NOMO-1 (cell line): ENCODE measurements at regions not wholly inside any gene's neighbourhood (a gene's known extent, or its start where the extent isn't known, plus 50 kb on each side); places are given as distances from the start of the nearest gene placed in this dataset.

Experiments
- DNase-seq, 2 experiments: peaks; one replicate each; lab custom pipeline; 2025; ENCODE audit not compliant: unreplicated experiment in 2 of 2; lab: John Stamatoyannopoulos, UW

DNA sequence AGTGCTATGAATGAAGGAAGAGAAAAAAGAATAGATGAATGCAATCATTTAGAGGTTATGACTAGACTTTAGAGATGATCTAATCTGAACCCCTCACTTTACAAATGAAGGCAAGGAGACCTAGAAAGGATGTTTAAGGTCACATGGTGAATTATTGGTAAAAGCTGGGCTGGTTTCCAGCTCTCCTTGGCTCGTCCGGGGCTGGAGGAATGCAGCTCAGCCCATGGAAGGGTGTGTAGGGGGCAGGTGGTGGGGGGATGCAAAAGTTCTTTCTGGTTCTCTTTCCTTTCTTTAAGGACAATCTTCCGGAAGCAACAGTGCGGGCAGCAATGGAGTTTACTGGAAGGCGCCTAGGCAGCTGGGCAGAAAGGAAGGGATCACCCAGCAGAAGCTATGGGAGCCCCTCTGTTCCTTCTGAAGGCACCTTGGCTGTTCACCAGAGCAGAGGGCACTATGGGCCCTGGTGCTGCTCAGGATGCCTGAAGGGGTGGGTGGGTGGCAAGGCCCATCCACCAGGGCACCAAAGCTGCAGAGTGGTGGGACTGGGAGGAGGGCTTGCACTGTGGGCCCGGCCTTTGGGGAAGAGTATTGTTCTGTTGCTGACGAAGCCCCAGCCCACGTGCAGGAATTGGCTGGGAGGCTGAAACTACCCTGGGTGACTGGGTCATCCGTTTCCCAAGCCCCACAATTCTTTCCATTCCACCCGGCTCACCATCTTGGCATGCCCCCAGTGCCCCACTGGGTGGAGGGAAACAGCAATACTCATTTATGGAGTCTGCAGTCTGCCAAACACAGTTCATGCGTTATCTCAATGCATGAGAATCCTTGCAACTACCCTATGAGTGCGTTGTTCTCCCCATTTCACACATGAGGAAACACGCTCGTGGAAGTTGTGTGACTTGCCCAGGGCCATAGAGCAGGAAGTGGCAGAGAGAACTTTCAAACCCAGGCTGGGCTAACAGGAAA is 78.2 kb downstream of the IRF2BPL start:
- no peak for DNase-seq

DNA sequence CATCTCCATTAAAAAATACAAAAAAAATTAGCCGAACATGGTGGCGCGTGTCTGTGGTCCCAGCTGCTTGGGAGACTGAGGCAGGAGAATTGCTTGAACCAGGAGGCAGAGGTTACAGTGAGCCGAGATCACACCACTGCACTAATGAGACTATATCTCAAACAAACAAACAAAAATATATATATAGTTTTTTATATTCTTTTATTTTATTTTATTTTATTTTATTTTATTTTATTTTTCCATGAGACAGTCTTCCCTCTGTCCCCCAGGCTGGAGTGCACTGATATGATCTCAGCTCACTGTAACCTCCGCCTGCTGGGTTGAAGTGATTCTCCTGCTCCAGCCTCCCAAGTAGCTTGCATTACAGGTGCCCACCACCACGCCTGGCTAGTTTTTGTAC is 79.5 kb downstream of the IRF2BPL start:
- DNase-seq, result no peak

DNA sequence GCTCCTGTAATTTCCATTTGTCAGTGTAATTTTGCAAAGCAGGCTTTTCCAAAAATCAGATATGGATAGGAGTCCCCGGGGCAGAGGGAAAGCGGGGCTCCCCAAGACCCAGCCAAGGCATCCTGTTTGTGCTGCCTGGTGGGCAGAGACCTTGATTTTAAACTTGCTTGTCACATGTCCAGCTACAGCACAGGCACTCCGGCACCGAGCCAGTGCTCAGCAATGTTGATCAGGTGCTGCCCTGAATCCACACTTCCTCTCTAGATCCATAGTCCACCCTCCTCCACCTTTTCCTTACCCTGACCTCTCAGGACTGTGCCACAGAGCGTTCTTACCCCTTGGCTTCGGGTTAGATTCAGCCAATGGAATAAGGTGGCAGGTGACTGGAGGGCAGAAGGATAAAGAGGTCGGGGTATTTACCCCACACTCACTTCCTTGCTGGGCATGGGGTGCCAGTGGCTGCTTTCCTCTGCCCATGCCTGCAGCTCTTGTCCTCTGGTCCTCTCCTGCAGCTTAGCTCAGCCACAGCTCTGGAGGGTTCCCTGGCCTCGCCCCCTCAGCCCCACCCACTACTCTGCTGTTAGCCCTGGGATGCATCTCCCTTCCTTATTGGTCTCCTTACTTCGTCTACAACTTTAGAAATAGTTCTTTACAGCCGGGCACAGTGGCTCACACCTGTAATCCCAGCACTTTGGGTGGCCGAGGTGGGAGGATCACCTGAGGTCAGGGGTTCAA is 80.1 kb downstream of the IRF2BPL start:
- no peak for DNase-seq

DNA sequence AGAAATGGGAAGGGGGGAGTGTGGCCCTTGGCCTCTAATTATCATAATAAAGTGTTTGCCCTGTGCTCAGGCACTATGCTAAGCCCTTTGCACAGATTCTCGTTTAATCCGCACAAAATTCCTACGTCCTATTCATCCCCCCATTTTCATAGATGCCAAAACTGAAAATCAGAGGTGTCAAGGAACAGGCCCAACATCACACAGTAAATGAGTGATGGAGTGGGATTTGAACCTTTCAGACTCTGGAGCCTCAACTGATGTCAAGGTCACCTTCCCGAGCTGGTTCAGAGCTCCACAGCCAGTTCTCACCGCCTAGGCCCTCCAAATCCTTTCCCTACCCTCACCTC is 80.7 kb downstream of the IRF2BPL start:
- DNase-seq, result no peak

DNA sequence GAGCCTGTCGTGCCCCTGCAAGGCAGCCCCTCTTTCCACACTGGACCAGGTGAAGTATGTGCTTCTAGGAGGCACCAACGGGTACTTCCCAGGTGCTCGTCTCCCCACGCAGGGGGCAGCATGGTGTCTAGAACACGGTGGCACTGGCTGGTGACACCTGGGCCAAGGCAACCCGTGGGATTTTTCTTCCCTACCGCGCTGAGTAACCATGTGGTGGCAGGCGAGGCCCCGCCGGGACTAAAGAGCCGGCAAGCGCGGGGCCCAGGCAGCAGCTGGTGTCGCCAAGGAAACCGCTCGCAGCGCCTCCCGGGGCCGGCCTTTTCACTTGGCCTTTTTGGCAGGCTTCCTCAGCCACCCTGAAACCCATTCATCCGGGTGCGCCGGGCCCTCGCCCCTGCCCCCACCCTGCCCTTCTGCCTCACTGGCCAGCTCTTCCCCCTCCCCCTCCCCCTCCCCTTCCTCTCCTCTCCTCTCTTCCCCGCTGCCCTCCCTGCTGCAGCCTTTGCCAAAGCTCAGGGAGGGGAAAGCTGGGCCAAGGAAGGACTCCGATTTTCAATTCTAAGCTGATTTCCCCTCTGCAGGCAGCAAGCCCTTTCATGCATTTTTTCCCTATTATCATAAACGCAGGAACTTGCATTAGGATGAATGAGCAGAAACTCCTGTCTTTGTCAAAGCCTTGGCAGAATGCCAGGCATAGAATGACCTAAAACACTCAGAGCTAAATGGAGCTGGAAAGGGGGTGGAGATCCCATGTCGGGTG is 81.2 kb downstream of the IRF2BPL start:
- peak; percentile 64 to 76 for DNase-seq

DNA sequence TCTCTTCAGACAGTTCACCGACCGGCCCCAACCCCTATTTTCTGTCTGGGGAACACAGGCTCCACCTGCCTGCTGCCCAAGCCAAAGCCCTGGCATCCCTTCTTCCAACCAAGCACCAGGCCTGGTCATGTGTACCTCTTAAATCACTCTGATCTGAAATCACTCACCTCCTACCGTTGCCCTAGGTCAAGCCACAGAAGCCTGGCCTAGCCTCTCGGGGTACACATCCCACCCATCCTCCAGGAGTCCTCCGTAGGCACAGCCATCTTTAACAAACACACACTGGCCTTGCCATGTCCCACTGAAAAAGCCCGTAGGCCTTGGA is 81.8 kb downstream of the IRF2BPL start:
- no peak for DNase-seq

DNA sequence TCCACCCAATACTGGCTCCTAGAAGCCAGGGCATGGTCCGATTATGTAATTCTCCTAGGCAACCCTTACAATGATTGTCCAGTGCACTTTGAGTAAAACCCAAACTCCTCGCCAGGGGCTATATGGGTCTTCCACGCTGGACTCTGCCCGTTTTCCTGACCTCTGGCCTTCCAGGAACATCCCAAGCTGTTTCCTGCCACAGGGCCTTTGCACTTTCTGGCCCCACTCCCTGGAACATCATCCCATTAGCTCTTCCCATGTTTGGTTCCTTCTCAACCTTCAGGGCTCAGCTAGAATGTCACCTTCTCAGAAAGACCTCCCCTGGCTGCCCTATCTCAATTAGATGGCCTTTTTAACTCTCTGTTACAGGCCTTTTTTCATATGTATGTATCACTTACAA is 85.4 kb downstream of the IRF2BPL start:
- DNase-seq, result no peak

DNA sequence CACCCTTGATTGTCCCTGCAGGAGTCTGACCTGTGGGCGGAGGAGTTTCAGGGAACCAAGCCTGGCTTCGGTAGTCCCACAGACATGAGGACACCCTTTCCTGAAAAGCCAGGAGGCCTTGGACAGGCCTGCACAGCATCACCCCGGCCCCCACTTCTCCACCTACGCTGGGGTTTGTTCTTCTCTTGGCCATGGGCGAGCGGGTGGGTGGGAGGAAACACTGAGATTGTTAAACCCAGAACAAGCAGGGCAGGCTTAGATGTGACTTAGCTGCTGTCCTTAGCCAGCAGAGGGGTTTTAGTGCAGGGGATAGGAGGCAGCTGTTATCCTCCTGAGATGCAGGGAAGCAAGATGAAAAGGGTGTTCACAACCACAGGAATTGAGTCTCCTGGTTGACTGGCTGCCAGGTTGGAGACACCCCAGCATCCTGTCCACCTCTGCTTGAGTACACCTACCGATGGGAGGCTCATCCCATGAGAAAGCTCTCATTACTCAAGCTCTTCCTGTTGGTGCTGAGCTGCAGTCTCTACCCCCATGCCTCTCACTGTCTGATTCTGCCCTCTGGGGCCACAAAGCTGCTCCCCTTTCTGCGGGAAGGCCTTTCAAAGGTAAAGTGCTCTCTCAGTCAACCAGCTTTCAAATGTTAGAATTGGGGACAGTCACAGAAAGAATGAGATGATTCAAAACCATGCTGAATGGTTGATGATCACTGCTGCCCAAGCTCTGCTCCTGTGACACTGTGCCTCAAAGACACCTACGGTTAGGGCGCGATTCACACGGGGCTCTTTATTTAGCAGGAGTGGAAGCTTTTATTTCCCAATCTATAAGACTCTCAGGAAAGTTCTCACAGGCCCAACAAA is 86.3 kb downstream of the IRF2BPL start:
- no peak for DNase-seq

DNA sequence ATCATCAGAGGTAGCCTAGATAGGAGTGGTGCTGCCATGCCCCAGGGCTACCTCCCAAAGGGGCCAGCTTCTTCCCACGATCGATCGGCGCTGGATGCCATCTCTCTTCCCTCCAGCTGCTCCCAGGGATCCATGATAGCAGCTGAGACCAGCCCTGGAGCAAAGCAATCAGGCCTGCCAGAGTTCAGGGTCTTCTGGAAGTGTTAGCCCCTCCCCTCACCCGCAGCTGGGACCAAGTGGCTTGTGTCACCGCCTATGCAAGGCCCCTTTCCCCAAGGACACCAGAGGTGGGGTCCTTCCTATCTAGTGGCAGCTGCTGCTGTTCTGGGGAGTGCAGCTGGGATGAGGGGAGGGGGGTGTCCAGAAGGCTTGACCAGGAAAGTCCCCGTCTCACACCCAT is 87.0 kb downstream of the IRF2BPL start:
- DNase-seq, result no peak

DNA sequence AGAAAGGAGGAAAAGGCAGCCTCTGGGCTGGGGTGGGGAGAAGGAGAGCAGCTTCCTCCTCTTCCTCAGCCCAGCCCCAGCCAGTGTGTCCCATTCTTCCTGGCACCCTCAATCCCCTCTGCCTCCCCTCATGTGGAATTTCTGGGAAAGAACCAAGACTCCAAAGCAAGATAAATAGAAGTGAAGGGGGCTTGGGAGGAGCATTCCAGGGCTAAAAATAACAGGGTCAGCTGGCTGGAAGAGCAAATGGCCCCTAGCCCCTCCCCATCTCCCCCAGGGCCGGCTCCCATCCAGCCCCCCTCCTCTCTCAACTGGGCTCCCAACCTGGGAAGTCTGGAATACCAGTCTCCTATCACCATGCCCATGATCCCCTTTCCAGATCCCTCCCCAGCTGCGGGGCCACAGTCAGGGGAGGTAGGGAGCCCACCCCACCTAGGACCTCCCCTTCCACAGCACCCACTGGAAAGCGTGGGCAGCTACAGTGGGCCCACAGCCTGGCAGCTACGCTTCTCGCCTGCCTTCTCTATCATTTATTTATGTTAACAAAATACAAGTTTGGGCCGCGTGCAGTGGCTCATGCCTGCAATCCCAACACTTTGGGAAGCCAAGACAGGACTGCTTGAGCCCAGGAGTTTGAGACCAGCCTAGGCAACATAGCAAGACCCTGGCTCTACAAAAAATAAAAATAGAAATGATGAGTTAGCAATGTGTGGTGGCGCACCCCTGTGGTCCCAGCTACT is 88.3 kb downstream of the IRF2BPL start:
- no peak for DNase-seq

DNA sequence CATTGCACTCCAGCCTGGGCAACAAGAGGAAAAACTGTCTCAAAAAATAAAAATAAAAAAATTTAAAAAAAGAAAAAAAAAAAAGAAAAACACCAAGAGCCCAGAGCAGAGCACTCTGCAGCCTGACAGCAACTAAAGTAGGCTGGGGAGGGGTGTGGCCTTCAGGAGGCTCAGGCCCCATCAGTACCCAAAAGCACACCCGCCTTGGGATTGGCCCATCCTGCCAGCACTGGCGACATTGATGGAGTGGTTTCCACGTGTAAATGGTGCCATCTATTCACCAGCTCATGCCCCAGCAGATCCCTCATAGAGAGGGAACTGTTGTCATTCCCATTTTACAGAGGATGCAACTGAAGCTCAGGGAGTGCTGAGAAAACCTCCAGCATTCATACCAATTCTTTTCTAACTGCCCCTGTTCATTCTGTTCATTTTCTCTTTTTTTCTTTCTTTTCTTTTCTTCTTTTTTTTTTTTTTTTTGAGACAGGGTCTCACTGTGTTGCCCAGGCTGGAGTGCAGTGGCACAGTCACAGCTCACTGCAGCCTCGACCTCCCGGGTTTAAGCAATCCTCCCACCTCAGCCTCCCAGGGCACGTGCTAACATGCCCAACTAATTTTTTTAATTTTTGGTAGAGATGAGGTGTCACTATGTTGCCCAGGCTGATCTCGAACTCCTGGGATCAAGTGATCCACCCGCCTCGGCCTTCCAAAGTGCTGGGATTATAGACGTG is 89.3 kb downstream of the IRF2BPL start:
- no peak for DNase-seq

DNA sequence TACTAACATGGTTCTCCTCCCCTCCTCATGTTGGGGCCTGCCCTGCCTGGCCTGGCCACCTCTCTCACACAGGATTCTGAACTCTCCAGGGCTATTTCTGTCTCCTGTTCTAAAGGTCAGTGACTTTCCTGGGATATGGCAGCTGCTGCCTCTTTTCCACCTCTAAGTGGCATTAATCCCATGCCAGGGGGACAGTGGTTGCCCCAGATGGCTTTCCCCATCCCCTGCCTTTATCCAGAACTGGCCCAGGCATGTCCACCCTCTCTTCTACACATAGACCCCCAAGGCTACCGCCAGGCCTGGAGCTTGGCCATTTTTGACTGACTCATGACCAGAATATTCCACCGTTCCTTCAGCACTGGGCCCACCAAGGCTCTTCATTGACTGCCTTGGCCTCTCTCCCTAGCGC is 90.4 kb downstream of the IRF2BPL start:
- DNase-seq, result no peak

DNA sequence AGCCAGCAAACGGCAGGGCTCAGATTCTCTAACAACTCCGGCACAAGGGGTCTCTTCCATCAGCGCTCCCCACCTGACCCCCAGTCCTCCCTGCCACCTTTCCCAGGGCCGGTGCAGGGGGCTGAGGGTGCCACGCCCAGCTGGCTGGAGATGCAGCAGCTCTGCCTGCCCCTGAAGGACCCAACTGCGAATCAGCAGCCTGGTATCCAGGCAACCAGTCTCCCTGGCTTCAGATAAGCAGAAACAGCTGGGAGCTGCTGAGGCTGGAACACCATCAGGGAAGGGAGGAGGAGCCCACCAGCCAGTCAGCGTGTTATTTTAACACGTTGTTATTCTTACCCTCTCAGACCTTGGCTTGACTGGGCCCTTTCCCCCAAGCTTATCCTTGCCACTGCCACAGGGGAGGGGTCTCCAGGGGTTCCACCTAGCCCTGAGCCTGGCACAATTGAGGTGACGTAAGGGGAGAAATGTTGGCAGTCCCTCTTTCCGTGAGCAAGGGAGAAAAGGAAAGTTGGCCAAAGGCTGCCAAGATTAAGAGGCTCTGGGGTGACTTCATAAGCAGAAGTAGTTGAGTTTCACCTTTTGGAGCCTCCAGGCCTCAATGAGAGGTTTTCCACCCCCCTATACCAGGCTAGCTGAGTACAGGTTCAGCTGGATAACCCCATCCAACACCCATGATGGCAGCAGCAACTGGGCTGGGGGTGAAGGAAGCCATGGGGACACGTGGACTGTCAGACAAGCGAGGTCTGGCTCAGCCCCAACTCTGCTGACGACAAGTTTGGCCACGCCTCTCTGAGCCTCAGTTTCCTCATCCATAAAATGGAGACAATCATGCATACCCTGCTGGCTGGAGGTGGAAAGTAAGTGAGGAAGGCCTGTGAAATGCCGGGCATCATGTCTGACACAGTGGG is 91.1 kb downstream of the IRF2BPL start:
- no peak for DNase-seq

DNA sequence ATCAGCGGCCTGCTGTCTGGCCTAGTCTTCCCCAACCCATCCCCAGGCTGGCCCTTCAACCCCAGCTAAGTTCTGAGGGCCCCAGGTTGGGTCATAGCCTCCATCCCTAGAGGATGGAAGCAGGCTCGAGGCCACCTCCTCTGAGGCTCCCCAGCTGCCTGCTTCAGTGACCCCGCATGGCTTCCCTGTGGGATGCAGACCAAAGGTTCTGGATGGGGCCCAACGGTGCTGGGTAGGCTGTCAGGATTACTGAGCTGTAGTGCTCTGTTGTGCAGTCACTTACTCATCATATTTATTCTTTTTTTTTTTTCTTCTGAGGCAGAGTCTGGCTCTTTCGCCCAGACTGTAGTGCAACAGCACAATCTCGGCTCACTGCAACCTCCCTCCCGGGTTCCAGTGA is 92.0 kb downstream of the IRF2BPL start:
- DNase-seq, result no peak

DNA sequence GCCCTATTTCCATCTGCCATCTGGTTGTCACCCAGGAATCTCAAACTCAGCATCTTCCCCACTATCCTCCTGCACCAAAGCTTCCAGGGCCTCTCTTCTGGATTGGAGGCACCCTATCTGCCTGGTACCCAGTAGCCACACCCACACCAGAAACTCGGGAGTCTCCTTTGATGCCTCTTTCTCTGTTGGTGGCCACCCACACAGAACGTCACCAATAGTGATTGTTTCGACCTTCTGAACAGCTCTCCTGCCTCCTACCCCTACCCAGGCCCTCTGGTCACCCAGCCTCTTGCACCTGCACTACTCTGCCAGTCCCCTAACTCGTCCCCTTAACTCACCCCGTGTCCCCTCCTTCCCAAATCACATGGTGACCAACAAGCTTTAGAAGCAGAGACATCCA is 95.0 kb downstream of the IRF2BPL start:
- DNase-seq, result no peak

DNA sequence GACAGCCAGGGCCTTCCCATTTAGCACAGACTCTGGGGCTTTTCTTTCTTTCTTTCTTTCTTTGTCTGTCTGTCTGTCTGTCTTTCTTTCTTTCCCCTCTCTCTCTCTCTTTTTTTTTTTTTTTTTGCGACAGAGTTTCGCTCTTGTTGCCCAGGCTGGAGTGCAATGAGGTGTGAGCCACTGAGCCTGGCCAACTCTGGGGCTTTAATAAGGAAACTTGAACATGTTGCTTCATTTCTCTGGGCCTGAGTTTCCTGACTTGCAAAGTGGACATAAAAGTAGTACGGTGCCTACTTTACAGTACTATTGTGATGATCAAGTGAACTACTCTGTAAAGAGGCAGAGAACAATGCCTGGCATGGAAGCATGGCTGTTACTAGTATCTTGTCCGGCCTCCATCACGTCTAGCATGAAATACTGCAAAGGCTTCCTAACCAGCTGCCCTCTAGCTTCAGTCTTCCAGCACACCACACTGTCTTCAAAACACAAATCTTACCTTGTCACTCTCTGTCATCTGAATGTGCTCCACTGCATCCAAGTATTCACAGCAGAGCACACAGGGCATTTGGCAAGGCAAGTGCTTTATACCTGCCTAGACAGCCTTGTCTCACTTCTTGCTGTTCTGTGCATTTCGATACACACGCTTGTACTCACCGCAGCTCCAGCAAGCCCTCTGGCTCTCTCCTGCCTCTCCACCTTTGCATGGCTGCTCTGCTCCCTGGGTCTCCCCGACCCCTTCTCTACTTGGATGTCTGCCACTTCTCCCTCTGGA is 96.7 kb downstream of the IRF2BPL start:
- no peak for DNase-seq

DNA sequence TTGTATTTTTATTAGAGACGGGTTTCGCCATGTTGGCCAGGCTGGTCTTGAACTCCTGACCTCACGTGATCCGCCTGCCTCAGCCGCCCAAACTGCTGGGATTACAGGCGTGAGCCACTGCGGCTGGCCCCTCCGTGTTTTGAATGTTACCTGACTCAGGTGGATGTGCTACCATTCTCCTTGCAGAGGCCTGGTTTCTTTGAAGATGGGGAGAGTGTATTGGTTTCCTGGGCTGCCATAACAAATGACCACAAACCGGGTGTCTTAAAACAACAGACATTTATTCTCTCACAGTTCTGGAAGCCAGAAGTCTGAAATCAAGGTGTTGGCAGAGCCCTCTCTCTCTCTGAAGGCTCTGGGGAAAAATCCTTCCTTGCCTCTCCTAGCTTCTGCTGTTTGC is 98.0 kb downstream of the IRF2BPL start:
- DNase-seq, result no peak

DNA sequence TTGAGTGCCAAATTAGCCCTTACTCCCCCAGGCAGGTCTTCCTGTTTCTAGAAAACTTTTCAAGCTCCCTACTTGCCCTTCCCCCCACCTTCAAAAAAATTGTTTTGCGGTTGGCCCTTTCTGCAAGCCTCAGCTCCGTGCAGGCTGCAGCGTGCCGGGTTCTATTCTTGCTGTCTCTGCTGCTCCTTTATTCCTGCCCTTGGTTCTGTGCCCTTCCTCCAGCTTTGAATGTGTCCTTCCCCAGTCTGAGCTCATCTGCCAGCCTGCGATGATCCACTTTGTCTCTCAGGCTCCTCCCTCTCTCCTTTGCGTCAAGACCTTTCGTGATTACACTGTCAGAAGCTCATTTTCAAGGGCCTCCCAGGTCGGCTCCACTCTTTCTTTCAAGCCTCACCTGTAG is 98.6 kb downstream of the IRF2BPL start:
- DNase-seq, result peak; percentile 88 to 95
